ENCODE measurements at regions not wholly inside any gene's neighbourhood (a gene's known extent, or its start where the extent isn't known, plus 50 kb on each side); places are given as distances from the start of the nearest gene placed in this dataset.
"Not testable (repeated sequence)": the region's sequence is repeated elsewhere in the genome, so short reads cannot be mapped to it uniquely, and the experiment has no call there.

GRCh38 chr22:46046299-46046685 lies 69.3 kb upstream of the WNT7B start:
- Histone ChIP-seq H3K4me1 (ENCODE audit: insufficient read depth, low read length) (peaks cover 82% of the 10 kb centered on the region), H3K4me3 (ENCODE audit: low read length) (no peak overlapping the region), H3K27me3 (ENCODE audit: insufficient read depth, low read length) (no peaks in the 10 kb centered on the region), H3K9me3 (ENCODE audit: low read depth, low read length) (no peaks in the 10 kb centered on the region)

GRCh38 chr22:46047226-46047625 lies 70.3 kb upstream of the WNT7B start:
- no peaks in the 10 kb centered on the region for H3K9me3 ChIP-seq (ENCODE audit: low read depth, low read length)
- H3K27me3 ChIP-seq (ENCODE audit: insufficient read depth, low read length), result no peaks in the 10 kb centered on the region
- H3K4me1 ChIP-seq (ENCODE audit: insufficient read depth, low read length), result peaks cover 91% of the 10 kb centered on the region
- H3K4me3 ChIP-seq (ENCODE audit: low read length), result no peak overlapping the region

GRCh38 chr22:46047841-46048595 lies 71.1 kb upstream of the WNT7B start:
- H3K4me3 ChIP-seq (ENCODE audit: low read length), result no peak overlapping the region
- no peaks in the 10 kb centered on the region for H3K27me3 ChIP-seq (ENCODE audit: insufficient read depth, low read length)
- H3K4me1 ChIP-seq (ENCODE audit: insufficient read depth, low read length), result peaks cover 94% of the 10 kb centered on the region
- no peaks in the 10 kb centered on the region for H3K9me3 ChIP-seq (ENCODE audit: low read depth, low read length)

- H3K27me3 ChIP-seq (ENCODE audit: insufficient read depth, low read length); H3K9me3 ChIP-seq (ENCODE audit: low read depth, low read length); H3K4me3 ChIP-seq (ENCODE audit: low read length): not testable (repeated sequence)
- peaks cover 91% of the 10 kb centered on the region for H3K4me1 ChIP-seq (ENCODE audit: insufficient read depth, low read length)
These were observed 71.7 kb upstream of the WNT7B start for GRCh38 chr22:46048661-46049060.

GRCh38 chr22:46049726-46050450 lies 72.9 kb upstream of the WNT7B start:
- no peak overlapping the region for H3K4me3 ChIP-seq (ENCODE audit: low read length)
- peaks cover 88% of the 10 kb centered on the region for H3K4me1 ChIP-seq (ENCODE audit: insufficient read depth, low read length)
- H3K27me3 ChIP-seq (ENCODE audit: insufficient read depth, low read length), result no peaks in the 10 kb centered on the region
- H3K9me3 ChIP-seq (ENCODE audit: low read depth, low read length), result no peaks in the 10 kb centered on the region

- H3K4me3 ChIP-seq (ENCODE audit: low read length), result no peak overlapping the region
- H3K4me1 ChIP-seq (ENCODE audit: insufficient read depth, low read length), result peaks cover 89% of the 10 kb centered on the region
These were observed 73.5 kb upstream of the WNT7B start for GRCh38 chr22:46050451-46050845.

GRCh38 chr22:46050916-46051614 lies 74.1 kb upstream of the WNT7B start:
- Histone ChIP-seq H3K9me3 (ENCODE audit: low read depth, low read length) (no peaks in the 10 kb centered on the region), H3K4me3 (ENCODE audit: low read length) (no peak overlapping the region), H3K4me1 (ENCODE audit: insufficient read depth, low read length) (peaks cover 89% of the 10 kb centered on the region), H3K27me3 (ENCODE audit: insufficient read depth, low read length) (no peaks in the 10 kb centered on the region)

More at GRCh38 chr22:46050451-46050845, 73.5 kb upstream of the WNT7B start:
- H3K27me3 ChIP-seq (ENCODE audit: insufficient read depth, low read length), result no peaks in the 10 kb centered on the region
- no peaks in the 10 kb centered on the region for H3K9me3 ChIP-seq (ENCODE audit: low read depth, low read length)

- Histone ChIP-seq H3K27me3 (ENCODE audit: insufficient read depth, low read length) (no peaks in the 10 kb centered on the region), H3K4me3 (ENCODE audit: low read length) (no peak overlapping the region), H3K4me1 (ENCODE audit: insufficient read depth, low read length) (peaks cover 89% of the 10 kb centered on the region), H3K9me3 (ENCODE audit: low read depth, low read length) (no peaks in the 10 kb centered on the region)
These were observed 74.7 kb upstream of the WNT7B start for GRCh38 chr22:46051646-46052045.

- H3K27me3 ChIP-seq (ENCODE audit: insufficient read depth, low read length), result no peaks in the 10 kb centered on the region
- no peaks in the 10 kb centered on the region for H3K9me3 ChIP-seq (ENCODE audit: low read depth, low read length)
- H3K4me3 ChIP-seq (ENCODE audit: low read length), result peak overlapping the region; percentile 64
- H3K4me1 ChIP-seq (ENCODE audit: insufficient read depth, low read length), result peaks cover 89% of the 10 kb centered on the region
These were observed 75.4 kb upstream of the WNT7B start for GRCh38 chr22:46052331-46052771.

- Histone ChIP-seq H3K4me3 (ENCODE audit: low read length) (peak overlapping the region; percentile 64), H3K9me3 (ENCODE audit: low read depth, low read length) (no peaks in the 10 kb centered on the region), H3K4me1 (ENCODE audit: insufficient read depth, low read length) (peaks cover 89% of the 10 kb centered on the region), H3K27me3 (ENCODE audit: insufficient read depth, low read length) (no peaks in the 10 kb centered on the region)
These were observed 76.0 kb upstream of the WNT7B start for GRCh38 chr22:46052801-46053562.

- Histone ChIP-seq H3K9me3 (ENCODE audit: low read depth, low read length) (no peaks in the 10 kb centered on the region), H3K4me3 (ENCODE audit: low read length) (peak overlapping the region; percentile 64), H3K4me1 (ENCODE audit: insufficient read depth, low read length) (peaks cover 89% of the 10 kb centered on the region), H3K27me3 (ENCODE audit: insufficient read depth, low read length) (no peaks in the 10 kb centered on the region)
These were observed 76.7 kb upstream of the WNT7B start for GRCh38 chr22:46053563-46054090.

GRCh38 chr22:46054091-46055073 lies 77.4 kb upstream of the WNT7B start:
- Histone ChIP-seq H3K27me3 (ENCODE audit: insufficient read depth, low read length) (no peaks in the 10 kb centered on the region), H3K9me3 (ENCODE audit: low read depth, low read length) (no peaks in the 10 kb centered on the region)

GRCh38 chr22:46055181-46055875 lies 78.4 kb upstream of the WNT7B start:
- H3K9me3 ChIP-seq (ENCODE audit: low read depth, low read length), result no peaks in the 10 kb centered on the region
- H3K4me1 ChIP-seq (ENCODE audit: insufficient read depth, low read length), result peaks cover 78% of the 10 kb centered on the region
- no peaks in the 10 kb centered on the region for H3K27me3 ChIP-seq (ENCODE audit: insufficient read depth, low read length)
- H3K4me3 ChIP-seq (ENCODE audit: low read length), result no peak overlapping the region

More at GRCh38 chr22:46054091-46055073, 77.4 kb upstream of the WNT7B start:
- peak overlapping the region; percentile 64 for H3K4me3 ChIP-seq (ENCODE audit: low read length)
- H3K4me1 ChIP-seq (ENCODE audit: insufficient read depth, low read length), result peaks cover 87% of the 10 kb centered on the region

Data from mononuclear cell (primary cell).